Neural progenitor cell (in vitro differentiated cells): ENCODE measurements at regions not wholly inside any gene's neighbourhood (a gene's known extent, or its start where the extent isn't known, plus 50 kb on each side); places are given as distances from the start of the nearest gene placed in this dataset.

Source experiments
- DNase-seq: peaks from one replicate; pipeline ENCODE4 v3.0.0-alpha.2; 2016; ENCODE audit warnings: low spot score
- H2AFZ ChIP-seq: fragments of 200-600 bp; sonication (generic); replicated peaks from 2 replicates; pipeline ENCODE4 v1.6.1; 2016; ENCODE audit warnings: antibody characterized with exemption
- H3F3A ChIP-seq: fragments of 200-600 bp; sonication (generic); 2 replicates; pipeline ENCODE4 v1.6.1; 2016; ENCODE audit warnings: antibody characterized with exemption, low read depth
- H3K27ac ChIP-seq: fragments of 200-600 bp; sonication (generic); 2 replicates; pipeline ENCODE4 v1.5.1; 2016; ENCODE audit warnings: mild to moderate bottlenecking
- H3K27me3 ChIP-seq: fragments of 200-600 bp; sonication (generic); 2 replicates; pipeline ENCODE4 v1.6.1; 2016; ENCODE audit warnings: mild to moderate bottlenecking, moderate library complexity
- H3K36me3 ChIP-seq: fragments of 200-600 bp; sonication (generic); 2 replicates; pipeline ENCODE4 v1.5.1; 2016
- H3K4me1 ChIP-seq: fragments of 200-600 bp; sonication (generic); 2 replicates; pipeline ENCODE4 v1.6.1; 2016; ENCODE audit warnings: mixed run types
- H3K4me2 ChIP-seq: fragments of 200-600 bp; sonication (generic); 2 replicates; pipeline ENCODE4 v1.6.1; 2016
- H3K4me3 ChIP-seq: fragments of 200-600 bp; sonication (generic); 2 replicates; pipeline ENCODE4 v1.5.1; 2016
- H3K79me2 ChIP-seq: fragments of 200-600 bp; sonication (generic); 2 replicates; pipeline ENCODE4 v1.6.1; 2016; ENCODE audit warnings: low read depth
- H3K9ac ChIP-seq: fragments of 200-600 bp; sonication (generic); 2 replicates; pipeline ENCODE4 v1.6.1; 2016
- H3K9me3 ChIP-seq: fragments of 200-600 bp; sonication (generic); 2 replicates; pipeline ENCODE4 v1.5.1; 2016; ENCODE audit warnings: low read depth
- H4K20me1 ChIP-seq: fragments of 200-600 bp; sonication (generic); 2 replicates; pipeline ENCODE4 v1.6.1; 2016; ENCODE audit warnings: low read depth
- H3K27ac Mint-ChIP-seq: 3 replicates; pipeline ENCODE4 v1.8.0; 2021; ENCODE audit warnings: mixed read lengths
- H3K27me3 Mint-ChIP-seq: 2 replicates; pipeline ENCODE4 v1.8.0; 2022; ENCODE audit warnings: low read depth, mild to moderate bottlenecking, inconsistent platforms, moderate library complexity, mixed read lengths; ENCODE audit not compliant: insufficient read depth
- H3K36me3 Mint-ChIP-seq: 3 replicates; pipeline ENCODE4 v1.8.0; 2021; ENCODE audit warnings: mixed read lengths
- H3K4me1 Mint-ChIP-seq: 3 replicates; pipeline ENCODE4 v1.8.0; 2021; ENCODE audit warnings: mixed read lengths
- H3K4me3 Mint-ChIP-seq: 3 replicates; pipeline ENCODE4 v1.8.0; 2021; ENCODE audit warnings: mild to moderate bottlenecking, moderate library complexity, mixed read lengths
- H3K9me3 Mint-ChIP-seq: 3 replicates; pipeline ENCODE4 v1.8.0; 2020; ENCODE audit warnings: mixed read lengths
- CTCF ChIP-seq: fragments of 200-600 bp; sonication (generic); IDR thresholded peaks from 2 replicates; pipeline ENCODE4 v1.5.1; 2017; ENCODE audit warnings: antibody characterized with exemption, mild to moderate bottlenecking
- EZH2 ChIP-seq: fragments of 200-600 bp; sonication (generic); IDR thresholded peaks from 2 replicates; pipeline ENCODE4 v1.6.1; 2017; ENCODE audit warnings: antibody characterized with exemption, mild to moderate bottlenecking, moderate library complexity
- EZH2phosphoT487 ChIP-seq: fragments of 200-600 bp; sonication (generic); IDR thresholded peaks from 2 replicates; pipeline ENCODE4 v1.6.1; 2017; ENCODE audit warnings: antibody characterized with exemption

- no peaks in the 10 kb centered on the region for H3K36me3 ChIP-seq
These were observed 410.7 kb upstream of the RGS6 start for GRCh38 chr14:71521238-71522135.

GRCh38 chr14:71523630-71524319 lies 408.5 kb upstream of the RGS6 start:
- H3K79me2 ChIP-seq: peaks cover 16% of the 10 kb centered on the region
- no peak for DNase-seq
- H3K27ac Mint-ChIP-seq: no peak overlapping the region
- no peak overlapping the region for H3K9ac ChIP-seq
- H3K27ac ChIP-seq: no peak overlapping the region
- no peaks in the 10 kb centered on the region for H3F3A ChIP-seq
- no peaks in the 10 kb centered on the region for H3K4me1 ChIP-seq
- TF ChIP-seq EZH2phosphoT487 (no peak), CTCF (no peak), EZH2 (no peak)
- H3K36me3 Mint-ChIP-seq: peaks cover 6% of the 10 kb centered on the region
- H3K9me3 ChIP-seq: no peaks in the 10 kb centered on the region
- H3K27me3 Mint-ChIP-seq: no peaks in the 10 kb centered on the region
- H3K4me2 ChIP-seq: no peak overlapping the region
- no peak overlapping the region for H3K4me3 Mint-ChIP-seq
- H3K36me3 ChIP-seq: no peaks in the 10 kb centered on the region
- no peak overlapping the region for H3K4me3 ChIP-seq
- no peak overlapping the region for H2AFZ ChIP-seq
- H3K4me1 Mint-ChIP-seq: no peaks in the 10 kb centered on the region
- H4K20me1 ChIP-seq: peaks cover 3% of the 10 kb centered on the region
- peaks cover under 1% of the 10 kb centered on the region for H3K9me3 Mint-ChIP-seq
- H3K27me3 ChIP-seq: no peaks in the 10 kb centered on the region

More at GRCh38 chr14:71521238-71522135, 410.7 kb upstream of the RGS6 start:
- no peak overlapping the region for H3K27ac ChIP-seq
- H3K4me2 ChIP-seq: no peak overlapping the region
- no peaks in the 10 kb centered on the region for H3K9me3 ChIP-seq
- H4K20me1 ChIP-seq: peaks cover 3% of the 10 kb centered on the region
- H3K79me2 ChIP-seq: peaks cover 10% of the 10 kb centered on the region
- Mint-ChIP-seq H3K4me3 (no peak overlapping the region), H3K27ac (no peak overlapping the region), H3K27me3 (no peaks in the 10 kb centered on the region), H3K4me1 (no peaks in the 10 kb centered on the region), H3K36me3 (peaks cover 17% of the 10 kb centered on the region), H3K9me3 (peaks cover 4% of the 10 kb centered on the region)
- no peaks in the 10 kb centered on the region for H3K4me1 ChIP-seq
- DNase-seq: no peak
- H2AFZ ChIP-seq: no peak overlapping the region
- no peaks in the 10 kb centered on the region for H3F3A ChIP-seq
- H3K4me3 ChIP-seq: no peak overlapping the region
- TF ChIP-seq EZH2: no peak
- TF ChIP-seq EZH2phosphoT487: no peak
- TF ChIP-seq CTCF: no peak
- H3K9ac ChIP-seq: no peak overlapping the region
- H3K27me3 ChIP-seq: no peaks in the 10 kb centered on the region

GRCh38 chr14:71524320-71524982 lies 407.8 kb upstream of the RGS6 start:
- Mint-ChIP-seq H3K4me3 (no peak overlapping the region), H3K4me1 (no peaks in the 10 kb centered on the region), H3K27ac (no peak overlapping the region), H3K36me3 (no peaks in the 10 kb centered on the region), H3K9me3 (no peaks in the 10 kb centered on the region), H3K27me3 (no peaks in the 10 kb centered on the region)
- Histone ChIP-seq H3K36me3 (no peaks in the 10 kb centered on the region), H3F3A (no peaks in the 10 kb centered on the region), H3K4me2 (no peak overlapping the region), H3K79me2 (peaks cover 16% of the 10 kb centered on the region), H4K20me1 (peaks cover 3% of the 10 kb centered on the region), H3K27me3 (no peaks in the 10 kb centered on the region), H3K9me3 (no peaks in the 10 kb centered on the region), H3K4me1 (no peaks in the 10 kb centered on the region), H3K27ac (no peak overlapping the region), H3K9ac (no peak overlapping the region), H3K4me3 (no peak overlapping the region), H2AFZ (no peak overlapping the region)
- no peak for DNase-seq
- TF ChIP-seq EZH2 (no peak), EZH2phosphoT487 (no peak), CTCF (no peak)
